ENCODE measurements at regions not wholly inside any gene's neighbourhood (a gene's known extent, or its start where the extent isn't known, plus 50 kb on each side); places are given as distances from the start of the nearest gene placed in this dataset.

DNA sequence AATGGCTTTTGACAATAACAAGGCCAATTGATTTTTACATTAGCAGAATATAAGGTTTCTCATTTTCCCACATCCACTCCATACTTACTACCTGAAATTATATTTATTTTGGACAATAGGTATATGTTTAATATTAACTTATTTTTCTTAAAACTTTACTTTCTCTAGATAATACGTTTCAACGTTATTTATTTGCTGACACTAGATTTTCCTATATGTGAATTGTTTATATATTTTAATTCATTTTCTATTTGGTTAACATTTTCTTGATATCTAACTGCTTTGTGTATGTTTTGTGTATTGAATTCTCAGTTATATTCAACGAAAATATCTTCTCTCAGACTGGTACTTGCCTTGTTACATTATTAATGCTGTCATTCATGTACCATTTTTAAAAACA, 199.9 kb upstream of the TMEFF2 start:
- TF ChIP-seq HOXC10 (CRISPR knock-in tag; IDR thresholded peaks at IDR 0.05) = no peak
- TF ChIP-seq ZBTB7A (tag by site-specific recombination; IDR thresholded peaks at IDR 0.05; ENCODE audit: low read depth) = no peak
- TF ChIP-seq ZNF654 (tag by site-specific recombination; IDR thresholded peaks at IDR 0.05; ENCODE audit: low read depth) = no peak
- no peak for TF ChIP-seq ZNF610 (tag by site-specific recombination; IDR thresholded peaks at IDR 0.05; ENCODE audit: borderline replicate concordance)
- TF ChIP-seq ZNF549 (tag by site-specific recombination; IDR thresholded peaks at IDR 0.05) = no peak
- TF ChIP-seq ZNF624 (tag by site-specific recombination; IDR thresholded peaks at IDR 0.05) = no peak
- TF ChIP-seq, protein P1, sequence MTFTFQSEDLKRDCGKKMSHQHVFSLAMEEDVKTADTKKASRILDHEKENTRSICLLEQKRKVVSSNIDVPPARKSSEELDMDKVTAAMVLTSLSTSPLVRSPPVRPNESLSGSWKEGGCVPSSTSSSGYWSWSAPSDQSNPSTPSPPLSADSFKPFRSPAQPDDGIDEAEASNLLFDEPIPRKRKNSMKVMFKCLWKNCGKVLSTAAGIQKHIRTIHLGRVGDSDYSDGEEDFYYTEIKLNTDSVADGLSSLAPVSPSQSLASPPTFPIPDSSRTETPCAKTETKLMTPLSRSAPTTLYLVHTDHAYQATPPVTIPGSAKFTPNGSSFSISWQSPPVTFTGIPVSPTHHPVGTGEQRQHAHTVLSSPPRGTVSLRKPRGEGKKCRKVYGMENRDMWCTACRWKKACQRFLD (tag by site-specific recombination; IDR thresholded peaks at IDR 0.05) = no peak
- no peak for TF ChIP-seq SETDB1 (IDR thresholded peaks at IDR 0.05; ENCODE audit: insufficient read length, low read length)
- TF ChIP-seq ZNF555 (tag by site-specific recombination; conservative IDR thresholded peaks at IDR 0.05) = no peak
- no peak for TF ChIP-seq GLI4 (tag by site-specific recombination; IDR thresholded peaks at IDR 0.05)
- TF ChIP-seq, protein P2, sequence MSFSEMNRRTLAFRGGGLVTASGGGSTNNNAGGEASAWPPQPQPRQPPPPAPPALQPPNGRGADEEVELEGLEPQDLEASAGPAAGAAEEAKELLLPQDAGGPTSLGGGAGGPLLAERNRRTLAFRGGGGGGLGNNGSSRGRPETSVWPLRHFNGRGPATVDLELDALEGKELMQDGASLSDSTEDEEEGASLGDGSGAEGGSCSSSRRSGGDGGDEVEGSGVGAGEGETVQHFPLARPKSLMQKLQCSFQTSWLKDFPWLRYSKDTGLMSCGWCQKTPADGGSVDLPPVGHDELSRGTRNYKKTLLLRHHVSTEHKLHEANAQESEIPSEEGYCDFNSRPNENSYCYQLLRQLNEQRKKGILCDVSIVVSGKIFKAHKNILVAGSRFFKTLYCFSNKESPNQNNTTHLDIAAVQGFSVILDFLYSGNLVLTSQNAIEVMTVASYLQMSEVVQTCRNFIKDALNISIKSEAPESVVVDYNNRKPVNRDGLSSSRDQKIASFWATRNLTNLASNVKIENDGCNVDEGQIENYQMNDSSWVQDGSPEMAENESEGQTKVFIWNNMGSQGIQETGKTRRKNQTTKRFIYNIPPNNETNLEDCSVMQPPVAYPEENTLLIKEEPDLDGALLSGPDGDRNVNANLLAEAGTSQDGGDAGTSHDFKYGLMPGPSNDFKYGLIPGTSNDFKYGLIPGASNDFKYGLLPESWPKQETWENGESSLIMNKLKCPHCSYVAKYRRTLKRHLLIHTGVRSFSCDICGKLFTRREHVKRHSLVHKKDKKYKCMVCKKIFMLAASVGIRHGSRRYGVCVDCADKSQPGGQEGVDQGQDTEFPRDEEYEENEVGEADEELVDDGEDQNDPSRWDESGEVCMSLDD (tag by site-specific recombination; IDR thresholded peaks at IDR 0.05) = no peak
- no peak for TF ChIP-seq ZFP37 (tag by site-specific recombination; IDR thresholded peaks at IDR 0.05)
- no peak for TF ChIP-seq ZNF785 (tag by site-specific recombination; IDR thresholded peaks at IDR 0.05)
- no peaks in the 10 kb centered on the region for H3K4me1 ChIP-seq (ENCODE audit: control insufficient read depth, insufficient read depth, low read length)
- H3K4me3 ChIP-seq (ENCODE audit: low read depth, low read length) = no peak overlapping the region
- POLR2A ChIA-PET = no interaction called here
- no peak overlapping the region for H3K27ac ChIP-seq (ENCODE audit: extremely low read depth, low read depth, low read length)
- CTCF ChIA-PET = no interaction called here
- H3K36me3 ChIP-seq (ENCODE audit: control insufficient read depth in 2 of 2, insufficient read depth in 1 of 2, low read length in 2 of 2) = no peaks in the 10 kb centered on the region
- H3K9me3 ChIP-seq (ENCODE audit: control insufficient read depth, insufficient read depth, low read depth, low read length) = no peaks in the 10 kb centered on the region

DNA sequence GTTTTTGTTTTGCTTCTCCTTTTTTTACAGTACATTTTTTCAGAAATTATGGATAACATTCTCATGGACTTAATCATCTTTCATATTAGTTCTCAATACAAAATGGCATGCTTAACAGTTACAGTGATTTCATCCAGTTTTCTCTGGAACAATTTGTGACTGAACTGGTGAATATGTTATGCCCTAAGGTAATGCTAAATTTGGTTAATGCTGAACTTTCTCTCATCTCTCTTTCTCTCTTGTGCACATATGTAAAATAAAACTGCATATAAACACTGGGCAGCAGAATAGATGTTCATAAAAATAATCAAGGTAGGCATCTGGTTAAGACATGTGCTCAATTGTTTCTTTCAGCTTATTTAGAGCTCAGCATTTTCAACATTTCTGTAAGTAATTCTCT, 196.3 kb upstream of the TMEFF2 start:
- ChIA-PET CTCF (no interaction called here), POLR2A (no interaction called here)
- H3K36me3 ChIP-seq (ENCODE audit: control insufficient read depth in 2 of 2, insufficient read depth in 1 of 2, low read length in 2 of 2) = no peaks in the 10 kb centered on the region
- no peak overlapping the region for H3K4me3 ChIP-seq (ENCODE audit: low read depth, low read length)
- H3K9me3 ChIP-seq (ENCODE audit: control insufficient read depth, insufficient read depth, low read depth, low read length) = no peaks in the 10 kb centered on the region
- TF ChIP-seq ZBTB20 (tag by site-specific recombination; IDR thresholded peaks at IDR 0.05) = no peak
- TF ChIP-seq ZFP41 (tag by site-specific recombination; IDR thresholded peaks at IDR 0.05; ENCODE audit: borderline replicate concordance) = no peak
- TF ChIP-seq, protein P3, sequence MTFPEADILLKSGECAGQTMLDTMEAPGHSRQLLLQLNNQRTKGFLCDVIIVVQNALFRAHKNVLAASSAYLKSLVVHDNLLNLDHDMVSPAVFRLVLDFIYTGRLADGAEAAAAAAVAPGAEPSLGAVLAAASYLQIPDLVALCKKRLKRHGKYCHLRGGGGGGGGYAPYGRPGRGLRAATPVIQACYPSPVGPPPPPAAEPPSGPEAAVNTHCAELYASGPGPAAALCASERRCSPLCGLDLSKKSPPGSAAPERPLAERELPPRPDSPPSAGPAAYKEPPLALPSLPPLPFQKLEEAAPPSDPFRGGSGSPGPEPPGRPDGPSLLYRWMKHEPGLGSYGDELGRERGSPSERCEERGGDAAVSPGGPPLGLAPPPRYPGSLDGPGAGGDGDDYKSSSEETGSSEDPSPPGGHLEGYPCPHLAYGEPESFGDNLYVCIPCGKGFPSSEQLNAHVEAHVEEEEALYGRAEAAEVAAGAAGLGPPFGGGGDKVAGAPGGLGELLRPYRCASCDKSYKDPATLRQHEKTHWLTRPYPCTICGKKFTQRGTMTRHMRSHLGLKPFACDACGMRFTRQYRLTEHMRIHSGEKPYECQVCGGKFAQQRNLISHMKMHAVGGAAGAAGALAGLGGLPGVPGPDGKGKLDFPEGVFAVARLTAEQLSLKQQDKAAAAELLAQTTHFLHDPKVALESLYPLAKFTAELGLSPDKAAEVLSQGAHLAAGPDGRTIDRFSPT (tag by site-specific recombination; IDR thresholded peaks at IDR 0.05) = no peak
- TF ChIP-seq, protein P4, sequence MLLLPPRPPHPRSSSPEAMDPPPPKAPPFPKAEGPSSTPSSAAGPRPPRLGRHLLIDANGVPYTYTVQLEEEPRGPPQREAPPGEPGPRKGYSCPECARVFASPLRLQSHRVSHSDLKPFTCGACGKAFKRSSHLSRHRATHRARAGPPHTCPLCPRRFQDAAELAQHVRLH (tag by site-specific recombination; IDR thresholded peaks at IDR 0.05) = no peak
- H3K4me1 ChIP-seq (ENCODE audit: control insufficient read depth, insufficient read depth, low read length) = no peaks in the 10 kb centered on the region
- no peak overlapping the region for H3K27ac ChIP-seq (ENCODE audit: extremely low read depth, low read depth, low read length)

DNA sequence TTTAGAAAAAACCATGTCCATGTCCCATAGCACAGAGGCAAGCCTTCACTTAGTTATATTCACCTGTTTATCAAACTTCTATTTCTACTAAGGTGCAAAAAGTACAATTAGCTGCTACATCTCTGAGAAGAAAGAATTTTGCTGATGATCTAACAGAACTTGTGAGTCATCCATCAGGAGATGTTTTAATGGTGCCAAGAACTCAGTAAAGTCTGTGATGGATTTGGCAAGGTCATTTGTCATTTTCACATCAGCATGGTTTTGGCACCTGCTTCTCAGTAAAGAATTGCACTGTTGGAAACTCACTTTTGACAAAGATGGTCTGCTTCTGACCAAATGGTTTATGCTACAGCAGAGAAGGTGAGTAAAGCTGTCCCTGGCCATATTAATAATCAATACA, 195.7 kb upstream of the TMEFF2 start:
- H3K4me3 ChIP-seq (ENCODE audit: low read depth, low read length) = no peak overlapping the region
- ChIA-PET CTCF (no interaction called here), POLR2A (no interaction called here)
- no peaks in the 10 kb centered on the region for H3K36me3 ChIP-seq (ENCODE audit: control insufficient read depth in 2 of 2, insufficient read depth in 1 of 2, low read length in 2 of 2)
- no peak overlapping the region for H3K27ac ChIP-seq (ENCODE audit: extremely low read depth, low read depth, low read length)
- no peaks in the 10 kb centered on the region for H3K4me1 ChIP-seq (ENCODE audit: control insufficient read depth, insufficient read depth, low read length)
- H3K9me3 ChIP-seq (ENCODE audit: control insufficient read depth, insufficient read depth, low read depth, low read length) = no peaks in the 10 kb centered on the region
- TF ChIP-seq ZNF157 (tag by site-specific recombination; IDR thresholded peaks at IDR 0.05) = no peak
- TF ChIP-seq KLF10 (tag by site-specific recombination; IDR thresholded peaks at IDR 0.05) = no peak
- TF ChIP-seq ZNF114 (tag by site-specific recombination; IDR thresholded peaks at IDR 0.05) = no peak
- TF ChIP-seq, protein P5, sequence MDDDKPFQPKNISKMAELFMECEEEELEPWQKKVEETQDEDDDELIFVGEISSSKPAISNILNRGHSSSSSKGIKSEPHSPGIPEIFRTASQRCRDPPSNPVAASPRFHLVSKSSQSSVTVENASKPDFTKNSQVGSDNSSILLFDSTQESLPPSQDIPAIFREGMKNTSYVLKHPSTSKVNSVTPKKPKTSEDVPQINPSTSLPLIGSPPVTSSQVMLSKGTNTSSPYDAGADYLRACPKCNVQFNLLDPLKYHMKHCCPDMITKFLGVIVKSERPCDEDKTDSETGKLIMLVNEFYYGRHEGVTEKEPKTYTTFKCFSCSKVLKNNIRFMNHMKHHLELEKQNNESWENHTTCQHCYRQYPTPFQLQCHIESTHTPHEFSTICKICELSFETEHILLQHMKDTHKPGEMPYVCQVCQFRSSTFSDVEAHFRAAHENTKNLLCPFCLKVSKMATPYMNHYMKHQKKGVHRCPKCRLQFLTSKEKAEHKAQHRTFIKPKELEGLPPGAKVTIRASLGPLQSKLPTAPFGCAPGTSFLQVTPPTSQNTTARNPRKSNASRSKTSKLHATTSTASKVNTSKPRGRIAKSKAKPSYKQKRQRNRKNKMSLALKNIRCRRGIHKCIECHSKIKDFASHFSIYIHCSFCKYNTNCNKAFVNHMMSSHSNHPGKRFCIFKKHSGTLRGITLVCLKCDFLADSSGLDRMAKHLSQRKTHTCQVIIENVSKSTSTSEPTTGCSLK (tag by site-specific recombination; IDR thresholded peaks at IDR 0.05) = no peak
- TF ChIP-seq SP3 (tag by site-specific recombination; IDR thresholded peaks at IDR 0.05) = no peak
- no peak for TF ChIP-seq ZNF211 (tag by site-specific recombination; IDR thresholded peaks at IDR 0.05; ENCODE audit: low read depth)
- TF ChIP-seq ZNF112 (tag by site-specific recombination; IDR thresholded peaks at IDR 0.05) = no peak
